Left lung (tissue), 4 donors: ENCODE measurements at regions not wholly inside any gene's neighbourhood (a gene's known extent, or its start where the extent isn't known, plus 50 kb on each side); places are given as distances from the start of the nearest gene placed in this dataset.

ENCODE experiments used
- ATAC-seq: fragments of 200-7000 bp; cut with Tn5 transposase; one replicate; pipeline ENCODE4 v1.9.1; 2020; ENCODE audit warnings: moderate library complexity
- DNase-seq, 4 donors: peaks; one replicate each; pipeline ENCODE4 v3.0.0-alpha.2; 2013 to 2020
- H3K27ac ChIP-seq, 2 donors: fragments of 200-600 bp; sonication (generic) in 1 of 2; one replicate each; pipeline versions ENCODE4 v1.5.0 to v1.8.0; 2020 to 2021
- H3K27me3 ChIP-seq, 2 donors: fragments of 200-600 bp; sonication (generic) in 1 of 2; one replicate each; pipeline versions ENCODE4 v1.5.0 to v1.8.0; 2020 to 2021
- H3K36me3 ChIP-seq, 2 donors: fragments of 200-600 bp; sonication (generic) in 1 of 2; one replicate each; pipeline versions ENCODE4 v1.5.0 to v1.8.0; 2020 to 2021
- H3K4me1 ChIP-seq, 2 donors: fragments of 200-600 bp; one replicate each; pipeline ENCODE4 v1.8.0; 2021
- H3K4me3 ChIP-seq, 2 donors: fragments of 200-600 bp; sonication (generic) in 1 of 2; one replicate each; pipeline versions ENCODE4 v1.5.0 to v1.8.0; 2020 to 2021; ENCODE audit warnings: mild to moderate bottlenecking in 1 of 2
- H3K9me3 ChIP-seq, 2 donors: fragments of 200-600 bp; sonication (generic) in 1 of 2; one replicate each; pipeline versions ENCODE4 v1.5.0 to v1.8.0; 2020 to 2021
- intact Hi-C, 2 donors: fragments of 100-400 bp; cut with DNase I; formaldehyde crosslinking; loops; one replicate each; pipeline versions ENCODE4 v1.11.2 to v1.14.2; 2022
- TF ChIP-seq, protein P1 (sequence below), 2 donors: fragments of 200-600 bp; sonication (generic) in 1 of 2; IDR thresholded peaks; one replicate each; pipeline versions ENCODE4 v1.5.0 to v1.8.0; 2021; ENCODE audit warnings: antibody characterized with exemption in 2 of 2
- donor health status: DM: no; HTN: yes; CAD: no.
- donor health status: DM: no; HTN: no; CAD: no.

DNA sequence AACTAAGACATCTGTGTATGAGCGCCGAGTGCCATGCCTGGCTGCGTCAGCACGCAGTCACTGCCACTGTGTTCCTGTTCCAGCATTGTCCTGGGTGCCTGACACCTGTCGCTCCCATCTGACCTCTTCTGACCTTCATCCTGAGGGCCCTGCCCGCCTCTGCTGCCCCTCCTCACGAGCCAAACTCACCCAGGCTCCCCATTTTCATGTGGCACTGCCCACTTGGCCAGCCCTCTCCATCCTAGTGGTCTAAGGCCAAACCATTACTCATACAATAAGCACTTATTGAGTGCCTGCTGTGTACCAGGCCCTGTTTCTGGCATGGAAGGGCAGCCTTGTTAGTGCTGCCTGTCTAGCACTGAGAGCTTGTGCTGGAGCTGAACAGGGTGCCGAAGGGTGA is 77.2 kb upstream of the PCBD1 start:
- no peaks in the 10 kb centered on the region for H3K4me1 ChIP-seq
- intact Hi-C loops, result no loop called here
- peaks cover 0 to 12% of the 10 kb centered on the region in 2 donors for H3K27me3 ChIP-seq
- no peaks in the 10 kb centered on the region for H3K36me3 ChIP-seq
- no peak overlapping the region for H3K4me3 ChIP-seq
- ATAC-seq (no peak), DNase-seq (no peak)
- no peaks in the 10 kb centered on the region for H3K9me3 ChIP-seq
- H3K27ac ChIP-seq, result no peak overlapping the region
- TF ChIP-seq, protein P1, sequence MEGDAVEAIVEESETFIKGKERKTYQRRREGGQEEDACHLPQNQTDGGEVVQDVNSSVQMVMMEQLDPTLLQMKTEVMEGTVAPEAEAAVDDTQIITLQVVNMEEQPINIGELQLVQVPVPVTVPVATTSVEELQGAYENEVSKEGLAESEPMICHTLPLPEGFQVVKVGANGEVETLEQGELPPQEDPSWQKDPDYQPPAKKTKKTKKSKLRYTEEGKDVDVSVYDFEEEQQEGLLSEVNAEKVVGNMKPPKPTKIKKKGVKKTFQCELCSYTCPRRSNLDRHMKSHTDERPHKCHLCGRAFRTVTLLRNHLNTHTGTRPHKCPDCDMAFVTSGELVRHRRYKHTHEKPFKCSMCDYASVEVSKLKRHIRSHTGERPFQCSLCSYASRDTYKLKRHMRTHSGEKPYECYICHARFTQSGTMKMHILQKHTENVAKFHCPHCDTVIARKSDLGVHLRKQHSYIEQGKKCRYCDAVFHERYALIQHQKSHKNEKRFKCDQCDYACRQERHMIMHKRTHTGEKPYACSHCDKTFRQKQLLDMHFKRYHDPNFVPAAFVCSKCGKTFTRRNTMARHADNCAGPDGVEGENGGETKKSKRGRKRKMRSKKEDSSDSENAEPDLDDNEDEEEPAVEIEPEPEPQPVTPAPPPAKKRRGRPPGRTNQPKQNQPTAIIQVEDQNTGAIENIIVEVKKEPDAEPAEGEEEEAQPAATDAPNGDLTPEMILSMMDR (IDR thresholded peaks at IDR 0.05), result no peak

DNA sequence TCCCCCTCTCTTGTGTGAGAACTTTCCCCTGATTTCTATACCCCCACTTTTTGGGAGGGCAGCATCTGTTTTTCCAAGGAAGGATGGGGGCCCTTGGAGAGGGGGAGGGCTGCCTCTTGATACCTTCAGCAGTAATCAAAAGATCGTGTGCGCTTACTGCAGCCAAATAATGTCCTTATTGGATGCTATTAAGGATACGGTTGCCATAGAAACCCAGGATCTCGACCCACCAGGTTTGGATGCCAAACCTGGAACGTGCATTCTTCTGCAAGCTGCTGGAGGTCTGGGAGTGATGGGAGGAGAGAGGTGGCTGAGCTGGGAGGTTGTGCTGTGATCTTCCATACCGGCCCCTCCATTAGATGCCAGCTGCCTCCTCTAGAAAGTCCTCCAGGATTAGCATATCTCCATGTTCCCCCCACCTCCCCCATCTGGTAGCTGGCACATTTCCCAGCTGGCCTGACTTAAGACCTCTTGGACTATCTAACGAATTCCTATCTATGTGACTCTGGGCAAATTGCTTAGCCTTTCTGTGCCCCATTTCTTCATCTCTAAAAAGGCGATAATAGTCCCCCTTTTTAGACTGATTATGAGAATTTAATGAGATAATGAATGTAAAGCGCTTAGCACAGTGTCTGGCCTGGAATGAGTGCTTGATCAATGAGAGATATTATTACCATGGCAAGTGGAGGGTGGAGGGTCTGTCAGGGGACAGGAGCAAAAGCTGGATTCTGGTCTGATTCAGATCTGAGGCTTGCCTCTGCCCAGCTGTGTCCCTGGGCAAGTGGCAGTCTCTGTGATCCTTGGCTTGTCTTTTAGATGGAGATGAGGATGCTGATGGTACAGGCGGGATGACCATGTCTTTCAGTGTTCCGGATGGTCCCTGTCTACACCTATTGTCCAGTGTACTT is 78.5 kb upstream of the PCBD1 start:
- intact Hi-C loops, result no loop called here
- no peak overlapping the region for H3K27ac ChIP-seq

DNA sequence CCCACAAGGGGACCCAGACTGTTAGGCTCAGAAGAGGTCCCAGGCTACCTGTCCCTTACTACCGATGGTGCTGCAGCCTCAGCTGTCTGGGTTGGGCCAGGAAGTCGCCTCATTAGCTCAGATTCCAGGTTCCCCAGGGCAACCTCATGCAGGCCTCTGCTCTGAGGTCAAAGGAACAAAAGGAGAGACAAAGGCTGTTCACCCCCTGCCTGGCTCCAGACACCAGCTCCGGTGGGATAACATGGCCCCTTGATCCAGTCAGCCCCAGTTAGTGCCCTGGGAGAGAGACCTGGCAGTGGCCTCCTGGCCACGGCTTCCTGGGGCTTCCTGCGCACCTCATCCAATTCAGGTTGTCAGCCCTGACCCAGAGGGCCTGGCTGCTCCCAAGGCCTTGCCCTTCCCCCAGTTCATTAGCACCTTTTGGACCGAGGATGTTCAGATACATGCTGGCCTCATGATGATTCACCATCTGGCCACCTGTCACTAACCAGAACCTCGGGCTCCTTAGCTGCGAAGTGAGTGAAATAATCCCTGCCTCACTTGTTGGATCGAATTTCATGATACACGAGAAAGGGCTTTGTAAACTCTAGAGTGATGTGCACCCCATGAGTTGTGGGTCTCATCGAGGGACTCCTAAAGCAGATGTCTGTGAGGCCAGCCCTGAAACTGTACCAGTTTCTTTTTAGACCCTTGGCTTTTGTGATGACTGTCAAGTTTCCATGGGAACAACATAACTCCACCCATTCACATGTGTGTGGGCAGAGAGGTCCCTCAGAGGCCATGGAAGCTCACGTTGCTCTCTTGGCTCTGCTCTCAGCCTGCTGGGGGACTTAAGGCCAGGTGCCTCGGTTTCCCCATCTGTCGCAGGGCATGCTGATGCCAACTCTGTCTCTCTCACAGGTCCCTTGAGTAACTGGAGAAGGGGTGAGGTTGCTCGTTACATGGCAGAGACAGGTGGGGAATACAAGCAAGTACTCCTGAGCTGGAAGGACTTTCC is 79.5 kb upstream of the PCBD1 start:
- no peaks in the 10 kb centered on the region for H3K36me3 ChIP-seq
- H3K9me3 ChIP-seq, result peaks cover 0 to 9% of the 10 kb centered on the region in 2 donors
- peaks cover 0 to 12% of the 10 kb centered on the region in 2 donors for H3K27me3 ChIP-seq
- no peak for DNase-seq
- TF ChIP-seq, protein P1 (IDR thresholded peaks at IDR 0.05), result no peak
- ATAC-seq, result no peak
- H3K27ac ChIP-seq, result no peak overlapping the region
- H3K4me3 ChIP-seq, result no peak overlapping the region
- intact Hi-C loops, result no loop called here
- no peaks in the 10 kb centered on the region for H3K4me1 ChIP-seq

More for the DNA sequence above, 78.5 kb upstream of the PCBD1 start:
- Histone ChIP-seq H3K36me3 (no peaks in the 10 kb centered on the region), H3K4me3 (no peak overlapping the region), H3K4me1 (no peaks in the 10 kb centered on the region), H3K9me3 (peaks cover 0 to 6% of the 10 kb centered on the region in 2 donors), H3K27me3 (peaks cover 0 to 12% of the 10 kb centered on the region in 2 donors)
- DNase-seq, result no peak
- no peak for ATAC-seq
- TF ChIP-seq, protein P1 (IDR thresholded peaks at IDR 0.05), result no peak

DNA sequence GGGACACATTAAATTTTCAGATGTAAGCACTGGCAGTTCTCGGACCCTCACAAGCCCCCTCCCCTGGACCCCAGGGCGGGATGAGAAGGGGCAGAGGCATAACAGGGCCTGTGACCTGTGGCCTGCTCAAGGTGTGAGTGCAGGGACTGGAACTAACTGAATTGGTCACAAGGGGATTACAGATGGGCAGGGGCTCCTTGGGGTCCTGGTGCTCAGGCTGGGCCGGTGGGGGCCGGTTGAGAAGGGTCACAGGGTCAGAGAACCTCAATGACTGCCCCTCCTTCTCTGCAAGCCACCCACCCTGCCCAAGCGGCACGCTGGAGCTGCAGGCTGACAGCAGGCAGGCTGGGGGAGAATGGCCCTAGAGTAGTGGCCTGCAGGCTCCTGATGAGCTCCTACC is 80.8 kb upstream of the PCBD1 start:
- peaks cover 0 to 9% of the 10 kb centered on the region in 2 donors for H3K9me3 ChIP-seq
- H3K27ac ChIP-seq, result no peak overlapping the region
- peaks cover 0 to 11% of the 10 kb centered on the region in 2 donors for H3K27me3 ChIP-seq
- TF ChIP-seq, protein P1 (IDR thresholded peaks at IDR 0.05), result no peak
- intact Hi-C loops, result no loop called here
- DNase-seq, result no peak
- no peak overlapping the region for H3K4me3 ChIP-seq
- no peaks in the 10 kb centered on the region for H3K4me1 ChIP-seq
- ATAC-seq, result no peak
- no peaks in the 10 kb centered on the region for H3K36me3 ChIP-seq
